Testis (tissue), 2 donors: ENCODE measurements at regions not wholly inside any gene's neighbourhood (a gene's known extent, or its start where the extent isn't known, plus 50 kb on each side); places are given as distances from the start of the nearest gene placed in this dataset.

Experiments
- DNase-seq: peaks from one replicate; pipeline ENCODE4 v3.0.0-alpha.2; 2019
- H3K27ac ChIP-seq, 2 donors: fragments of 200-600 bp; sonication (generic); one replicate each; pipeline ENCODE4 v1.5.1; 2019
- H3K27me3 ChIP-seq: fragments of 200-600 bp; sonication (generic); one replicate; pipeline ENCODE4 v1.5.1; 2019
- H3K36me3 ChIP-seq: fragments of 200-600 bp; sonication (generic); one replicate; pipeline ENCODE4 v1.5.1; 2017; ENCODE audit warnings: low read depth; ENCODE audit errors: missing control alignments
- H3K4me1 ChIP-seq: fragments of 200-600 bp; sonication (generic); one replicate; pipeline ENCODE4 v1.5.1; 2019
- H3K4me3 ChIP-seq, 2 donors: fragments of 200-600 bp; sonication (generic); one replicate each; pipeline ENCODE4 v1.5.1; 2017 to 2019
- H3K9me3 ChIP-seq: fragments of 200-600 bp; sonication (generic); one replicate; pipeline ENCODE4 v1.5.1; 2017
- CTCF ChIP-seq, 3 experiments: fragments of 450-650 bp in 2 of 3; fragments of 200-600 bp in 1 of 3; sonication (generic) in 1 of 3; IDR thresholded peaks; one replicate each; pipeline ENCODE4 v1.5.1; 2016 to 2019; ENCODE audit warnings: antibody characterized with exemption in 3 of 3, mild to moderate bottlenecking in 2 of 3, moderate library complexity in 1 of 3
- POLR2A ChIP-seq: fragments of 450-650 bp; IDR thresholded peaks from one replicate; pipeline ENCODE4 v1.6.1; 2017; ENCODE audit warnings: antibody characterized with exemption, mild to moderate bottlenecking, moderate library complexity
- WGBS, 2 donors: methylation state at CpG; one replicate each; pipeline ENCODE4 v1.1.5; 2018; 5-methylcytosine and 5-hydroxymethylcytosine counted together
- intact Hi-C: fragments of 100-400 bp; cut with DNase I; formaldehyde crosslinking; loops from one replicate; pipeline ENCODE4 v1.15.1; 2023; ENCODE audit warnings: low total_unique reads

GRCh38 chr13:87128036-87128435 lies 543.1 kb upstream of the SLITRK5 start:
- Histone ChIP-seq H3K36me3 (no peaks in the 10 kb centered on the region), H3K27ac (no peak overlapping the region), H3K27me3 (no peaks in the 10 kb centered on the region), H3K9me3 (no peaks in the 10 kb centered on the region), H3K4me1 (no peaks in the 10 kb centered on the region), H3K4me3 (no peak overlapping the region)
- intact Hi-C loops = no loop called here
- TF ChIP-seq CTCF (IDR thresholded peaks at IDR 0.05) = no peak
- no peak for TF ChIP-seq POLR2A
- no peak for DNase-seq

GRCh38 chr13:87128491-87128890 lies 542.7 kb upstream of the SLITRK5 start:
- no peak overlapping the region for H3K4me3 ChIP-seq
- WGBS, 2 donors = 86 to 90% methylated on average over 2 of the region's 2 CpGs
- no peak overlapping the region for H3K27ac ChIP-seq
- TF ChIP-seq POLR2A = no peak
- no peak for TF ChIP-seq CTCF (IDR thresholded peaks at IDR 0.05)
- no peaks in the 10 kb centered on the region for H3K36me3 ChIP-seq
- H3K4me1 ChIP-seq = no peaks in the 10 kb centered on the region
- no peak for DNase-seq
- intact Hi-C loops = no loop called here
- H3K27me3 ChIP-seq = no peaks in the 10 kb centered on the region
- H3K9me3 ChIP-seq = no peaks in the 10 kb centered on the region

GRCh38 chr13:87129602-87130300 lies 541.4 kb upstream of the SLITRK5 start:
- no peak for TF ChIP-seq POLR2A
- TF ChIP-seq CTCF (IDR thresholded peaks at IDR 0.05) = no peak
- no peak for DNase-seq
- Histone ChIP-seq H3K27ac (no peak overlapping the region), H3K9me3 (no peaks in the 10 kb centered on the region), H3K4me3 (no peak overlapping the region), H3K4me1 (no peaks in the 10 kb centered on the region), H3K27me3 (no peaks in the 10 kb centered on the region), H3K36me3 (no peaks in the 10 kb centered on the region)
- intact Hi-C loops = no loop called here
- 87 to 94% methylated on average over 2 of the region's 2 CpGs for WGBS, 2 donors

GRCh38 chr13:87130423-87130822 lies 540.7 kb upstream of the SLITRK5 start:
- no peak for TF ChIP-seq POLR2A
- Histone ChIP-seq H3K27me3 (no peaks in the 10 kb centered on the region), H3K9me3 (no peaks in the 10 kb centered on the region), H3K36me3 (no peaks in the 10 kb centered on the region), H3K27ac (no peak overlapping the region), H3K4me3 (no peak overlapping the region), H3K4me1 (no peaks in the 10 kb centered on the region)
- intact Hi-C loops = no loop called here
- DNase-seq = no peak

- Histone ChIP-seq H3K27me3 (no peaks in the 10 kb centered on the region), H3K27ac (no peak overlapping the region), H3K9me3 (no peaks in the 10 kb centered on the region), H3K4me3 (no peak overlapping the region), H3K4me1 (no peaks in the 10 kb centered on the region), H3K36me3 (no peaks in the 10 kb centered on the region)
- WGBS, 2 donors = 80 to 84% methylated on average over 2 of the region's 2 CpGs
- intact Hi-C loops = no loop called here
- TF ChIP-seq POLR2A (no peak), CTCF (IDR thresholded peaks at IDR 0.05) (no peak)
- no peak for DNase-seq
Observed at GRCh38 chr13:87131611-87132010, 539.6 kb upstream of the SLITRK5 start.
